Breast epithelium (tissue), 3 donors: ENCODE measurements at regions not wholly inside any gene's neighbourhood (a gene's known extent, or its start where the extent isn't known, plus 50 kb on each side); places are given as distances from the start of the nearest gene placed in this dataset.

ENCODE experiments used
- CTCF ChIP-seq, 3 donors: fragments of 450-650 bp; IDR thresholded peaks; one replicate each; pipeline ENCODE4 v1.5.1; 2016 to 2017; ENCODE audit warnings: antibody characterized with exemption in 3 of 3, mild to moderate bottlenecking in 3 of 3, moderate library complexity in 3 of 3
- POLR2AphosphoS5 ChIP-seq, 3 donors: sonication (generic); formaldehyde crosslinking; IDR thresholded peaks; one replicate each; pipeline ENCODE4 v1.6.1; 2017; ENCODE audit warnings: antibody characterized with exemption in 3 of 3

GRCh38 chr3:30555968-30556367, 50.4 kb upstream of the TGFBR2 start:
- TF ChIP-seq CTCF (IDR thresholded peaks at IDR 0.05) (no peak), POLR2AphosphoS5 (IDR thresholded peaks at IDR 0.05) (no peak)
